HS-27A (cell line): ENCODE measurements at regions not wholly inside any gene's neighbourhood (a gene's known extent, or its start where the extent isn't known, plus 50 kb on each side); places are given as distances from the start of the nearest gene placed in this dataset.
"Not testable (repeated sequence)": the region's sequence is repeated elsewhere in the genome, so short reads cannot be mapped to it uniquely, and the experiment has no call there.

Experiments used
- DNase-seq: peaks from one replicate; pipeline ENCODE4 v3.0.0-alpha.2; 2012; ENCODE audit warnings: low read depth, missing footprints

DNA sequence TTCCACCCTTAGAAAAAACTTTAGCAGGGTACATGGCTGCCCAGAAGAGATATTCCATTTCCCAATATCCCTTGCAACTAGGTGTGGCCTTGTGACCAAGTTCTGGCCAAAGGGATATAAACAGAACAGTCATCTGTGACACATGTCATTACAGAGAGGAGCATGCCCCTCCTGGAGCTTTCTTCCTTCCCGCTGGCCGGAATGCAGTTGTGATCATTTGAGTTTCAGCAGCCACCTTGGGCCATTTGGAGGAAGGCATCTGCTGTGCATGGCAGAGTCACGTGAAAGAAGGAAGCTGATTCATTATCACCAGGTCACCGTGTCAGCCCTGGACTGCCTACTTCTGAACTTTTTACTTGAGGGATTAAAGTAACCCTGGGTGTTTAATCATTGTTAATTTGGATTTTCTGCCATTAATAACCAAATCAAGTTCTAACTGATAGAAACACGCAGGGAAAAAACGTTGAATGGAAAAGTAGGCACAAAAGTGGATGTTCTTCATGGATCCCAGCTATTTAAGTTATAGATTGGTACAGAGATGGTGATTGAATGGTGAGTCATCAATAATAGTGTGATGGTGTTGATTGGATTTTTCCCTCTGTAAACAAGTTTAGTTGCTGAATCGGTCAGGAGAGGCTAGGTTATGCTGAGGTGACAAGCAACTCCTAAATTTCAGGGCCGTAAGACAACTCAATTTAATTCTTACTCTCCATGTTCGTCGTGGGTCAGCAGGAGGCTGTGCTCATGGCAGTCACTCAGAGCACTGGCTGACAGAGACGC is 80.7 kb upstream of the CCDC167 start:
- DNase-seq: no peak

- DNase-seq: no peak
Measured at GRCh38 chr6:37579444-37580067, 79.9 kb upstream of the CCDC167 start.

- DNase-seq: no peak
Measured at GRCh38 chr6:37578104-37578503, 78.4 kb upstream of the CCDC167 start.

- DNase-seq: peak; percentile 77
Measured at GRCh38 chr6:37576336-37576737, 76.6 kb upstream of the CCDC167 start.

- DNase-seq: no peak
Measured at GRCh38 chr6:37575221-37575620, 75.5 kb upstream of the CCDC167 start.

DNA sequence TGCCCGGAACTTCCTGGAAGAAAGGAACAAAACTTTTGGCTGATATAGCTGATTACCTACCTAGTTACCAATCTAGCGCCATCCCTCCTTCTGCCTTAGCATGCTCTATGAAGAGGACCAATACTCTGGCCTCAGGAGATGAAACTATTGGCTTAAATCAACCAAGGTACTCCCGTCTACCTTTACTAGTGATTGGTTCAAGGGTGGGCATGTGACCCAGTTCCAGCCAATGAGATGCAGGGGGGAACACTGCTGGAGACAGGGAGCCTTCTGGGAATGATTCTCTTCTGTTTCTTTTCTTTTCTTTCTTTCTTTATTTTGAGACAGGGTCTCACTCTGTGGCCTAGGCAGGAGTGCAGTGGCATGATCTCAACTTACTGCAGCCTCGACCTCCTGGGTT is 72.6 kb upstream of the CCDC167 start:
- no peak for DNase-seq

DNA sequence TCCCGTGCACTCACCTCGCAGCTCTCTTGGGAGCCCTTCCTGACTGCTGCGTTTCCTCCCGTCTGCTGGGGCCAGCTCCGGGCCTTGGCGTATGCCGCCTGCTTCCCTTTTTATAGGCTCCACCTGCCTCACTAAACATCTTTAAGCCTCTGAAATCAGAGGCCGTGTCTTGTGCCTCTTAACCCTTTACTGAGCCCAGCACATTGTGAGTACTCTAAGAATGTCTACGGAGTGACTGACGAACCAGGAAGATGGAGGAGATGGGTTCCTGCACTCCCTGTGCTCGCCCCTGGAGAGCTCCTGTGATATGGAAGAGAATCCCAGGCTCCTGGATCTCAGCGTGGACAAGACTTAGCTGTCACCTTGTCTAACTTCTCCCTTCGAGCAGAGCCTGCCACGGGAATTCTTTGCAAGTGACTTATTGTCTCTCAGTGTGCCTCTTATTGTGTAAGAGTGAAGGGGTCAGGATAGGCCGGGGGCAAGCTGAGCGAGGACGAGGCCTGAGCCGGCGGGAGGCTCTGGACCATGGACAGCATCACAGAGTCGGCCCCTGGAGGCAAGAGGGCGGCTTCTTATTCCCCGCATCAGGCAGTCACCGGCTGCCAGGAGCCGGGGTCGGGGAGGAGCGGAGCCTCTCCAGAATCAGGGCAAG is 70.9 kb upstream of the CCDC167 start:
- DNase-seq: no peak

DNA sequence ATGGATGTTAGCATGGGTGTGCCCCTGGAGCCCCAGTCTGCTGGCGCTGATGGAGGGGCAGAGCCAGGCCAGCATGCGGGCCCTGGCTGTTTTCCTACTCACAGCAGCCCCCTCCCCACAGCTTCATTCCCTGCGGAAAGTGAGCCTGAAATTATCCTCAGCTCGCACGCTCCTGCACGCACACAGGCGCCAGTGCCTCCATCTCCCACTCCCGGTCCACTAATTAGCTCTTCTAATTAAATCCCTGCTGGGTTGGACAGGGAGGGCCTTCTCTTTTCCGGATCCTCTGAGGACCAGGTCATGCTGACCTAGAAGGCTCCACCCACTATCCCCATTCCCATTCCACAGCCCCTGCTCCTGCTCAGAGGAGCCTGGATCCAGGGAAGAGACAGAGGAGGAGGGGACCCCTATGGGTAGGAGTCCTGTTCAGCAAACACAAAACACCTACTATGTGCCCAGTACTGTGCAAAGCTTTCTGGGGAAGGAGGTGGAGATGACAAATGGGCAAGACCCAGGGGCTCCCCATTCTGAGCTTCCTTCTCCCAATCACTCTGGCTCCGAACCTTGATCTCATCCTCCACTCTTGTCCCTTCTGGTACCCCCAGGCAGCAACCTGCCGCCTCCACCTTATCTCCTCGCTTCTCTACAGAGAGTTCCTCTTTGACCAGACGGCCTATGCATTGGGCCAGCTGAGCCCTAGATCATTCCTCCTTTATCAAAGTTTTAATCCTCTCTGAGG is 70.2 kb upstream of the CCDC167 start:
- DNase-seq: no peak

DNA sequence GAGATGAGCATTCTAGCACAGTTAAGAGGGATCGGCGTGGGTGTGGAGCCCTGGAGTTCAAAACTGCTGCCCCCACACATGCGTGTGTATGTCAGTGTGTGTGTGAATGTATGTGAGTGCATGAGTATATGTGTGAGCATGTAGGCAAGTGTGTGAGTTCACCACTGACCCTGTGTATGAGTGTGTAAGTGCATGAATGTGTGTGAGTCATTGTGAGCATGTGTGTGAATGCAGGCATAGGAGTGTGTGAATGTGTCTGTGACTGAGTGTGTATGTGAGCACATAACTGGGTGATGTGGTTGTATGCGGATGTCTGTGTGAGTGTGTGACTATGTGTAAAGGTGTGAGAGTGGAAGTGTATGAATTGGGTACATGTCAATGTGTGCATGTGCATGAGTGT is 69.6 kb upstream of the CCDC167 start:
- no peak for DNase-seq

DNA sequence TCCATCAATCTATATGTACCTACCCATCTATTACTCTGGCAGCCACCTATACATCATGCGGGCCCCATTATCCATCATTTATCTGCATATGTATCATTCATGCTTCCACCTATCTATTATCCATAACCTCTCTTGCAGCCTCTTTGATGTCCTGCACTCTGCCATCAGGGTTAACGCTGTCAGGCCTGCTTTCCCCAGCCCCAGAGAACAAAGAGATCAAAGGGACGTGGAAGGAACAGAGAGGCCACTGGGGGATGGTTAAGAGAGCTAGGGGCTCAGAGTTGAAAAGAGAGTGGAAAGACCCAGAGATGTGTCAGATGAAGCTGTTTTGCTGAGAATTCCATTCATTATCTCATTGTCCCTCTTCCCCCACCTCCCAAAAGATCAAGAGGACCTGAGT is 67.3 kb upstream of the CCDC167 start:
- no peak for DNase-seq

DNA sequence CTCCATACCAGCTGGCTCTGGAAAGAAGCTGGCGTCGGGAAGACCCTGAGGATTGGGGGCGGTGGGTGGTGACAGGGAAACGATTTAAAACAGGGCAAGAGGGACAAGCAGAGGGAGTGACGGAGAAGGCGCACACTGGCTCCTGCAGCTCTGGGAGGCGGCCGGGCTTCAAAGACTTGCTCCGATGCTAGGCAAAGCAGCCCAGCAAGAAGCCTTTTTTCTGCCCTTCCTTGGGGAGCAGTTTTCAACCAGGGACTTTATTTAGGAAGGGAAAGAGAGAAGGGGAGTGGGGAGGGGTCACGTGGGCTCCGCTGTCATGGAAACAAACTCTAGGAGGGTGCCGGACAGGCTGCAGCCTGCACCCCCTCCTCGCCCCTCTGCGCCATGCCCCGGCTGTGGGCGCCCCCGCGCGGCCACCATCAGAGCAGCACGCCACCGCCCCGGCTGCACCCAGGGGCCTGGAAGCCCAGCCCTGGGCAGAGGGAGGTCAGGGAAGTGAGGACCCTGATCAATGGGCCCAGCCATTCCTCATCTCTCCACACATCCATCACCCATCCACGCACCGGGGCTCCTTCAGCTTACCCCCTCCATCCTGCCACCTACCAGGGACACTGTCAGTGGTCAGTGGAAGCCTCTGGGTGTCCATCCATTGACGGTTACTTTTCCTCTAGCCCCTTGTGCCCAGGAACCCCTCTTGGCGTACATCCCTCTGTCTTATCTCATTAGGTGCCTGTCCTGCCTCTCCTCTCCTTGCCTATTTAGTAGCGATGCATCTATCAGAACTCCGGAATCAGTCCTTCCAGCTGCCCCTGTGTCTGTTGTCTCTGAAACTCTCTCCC is 66.6 kb upstream of the CCDC167 start:
- DNase-seq: no peak

DNA sequence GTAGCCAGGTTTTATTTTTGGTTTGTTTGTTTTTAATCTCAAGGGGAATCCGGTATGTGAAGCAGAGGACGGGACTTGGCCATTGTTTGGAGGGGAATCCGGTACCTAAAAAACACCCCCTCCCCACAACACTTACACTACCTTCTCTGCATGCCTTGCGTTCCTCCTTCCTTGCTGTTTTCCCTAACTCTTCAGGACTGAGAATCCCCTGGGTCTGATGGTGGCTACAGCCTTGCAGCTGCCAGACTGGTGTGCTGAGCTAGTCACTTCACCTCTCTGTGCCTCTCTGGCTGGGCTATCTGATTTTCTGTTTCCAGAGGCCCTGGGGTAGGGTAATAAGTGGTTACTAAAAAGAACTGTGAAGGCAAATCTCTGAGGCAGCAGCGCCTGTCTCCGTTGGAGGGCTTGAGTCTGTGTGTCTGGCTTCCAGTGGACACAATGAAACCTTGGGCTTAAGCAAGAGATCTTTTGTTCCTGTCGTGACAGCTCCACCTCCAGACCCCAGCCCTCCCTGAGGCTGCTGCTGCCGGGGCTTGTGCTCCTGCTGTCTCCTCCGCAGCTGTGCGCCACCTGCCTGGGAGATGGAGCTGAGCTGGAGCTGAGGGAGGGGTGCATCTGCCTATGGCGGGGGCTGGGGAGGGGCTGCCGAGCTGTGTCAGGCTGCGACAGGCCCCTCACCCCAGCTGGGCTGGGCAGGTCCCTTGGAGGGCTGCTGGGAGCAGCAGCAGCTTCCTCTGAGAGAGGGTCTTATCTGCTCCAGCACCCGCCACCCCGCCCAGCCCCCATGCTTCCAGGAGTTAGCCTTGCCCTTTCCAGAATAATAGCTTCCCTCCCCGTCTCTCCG is 65.8 kb upstream of the CCDC167 start:
- DNase-seq: no peak

- not testable (repeated sequence) for DNase-seq
Measured at GRCh38 chr6:37562926-37563288, 63.2 kb upstream of the CCDC167 start.

GRCh38 chr6:37561361-37561760 is 61.7 kb upstream of the CCDC167 start:
- DNase-seq: no peak

DNA sequence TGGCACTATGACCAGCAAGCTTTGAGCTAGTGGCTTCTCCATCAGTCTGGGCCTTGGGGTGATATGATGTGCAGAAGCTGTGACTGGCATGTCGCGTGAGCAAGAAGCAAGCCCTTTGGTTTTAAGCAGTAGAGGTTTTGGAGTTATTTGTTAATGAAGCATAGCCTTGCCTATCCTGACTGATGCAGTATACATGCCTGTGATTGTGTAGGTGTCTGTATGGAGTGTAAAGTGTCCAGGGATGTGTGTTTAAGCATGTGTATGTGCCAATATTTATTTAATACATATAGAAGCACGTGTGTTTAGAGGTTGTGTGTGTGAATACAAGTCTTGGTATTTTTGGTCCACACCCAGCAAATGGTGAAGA is 61.0 kb upstream of the CCDC167 start:
- DNase-seq: no peak

DNA sequence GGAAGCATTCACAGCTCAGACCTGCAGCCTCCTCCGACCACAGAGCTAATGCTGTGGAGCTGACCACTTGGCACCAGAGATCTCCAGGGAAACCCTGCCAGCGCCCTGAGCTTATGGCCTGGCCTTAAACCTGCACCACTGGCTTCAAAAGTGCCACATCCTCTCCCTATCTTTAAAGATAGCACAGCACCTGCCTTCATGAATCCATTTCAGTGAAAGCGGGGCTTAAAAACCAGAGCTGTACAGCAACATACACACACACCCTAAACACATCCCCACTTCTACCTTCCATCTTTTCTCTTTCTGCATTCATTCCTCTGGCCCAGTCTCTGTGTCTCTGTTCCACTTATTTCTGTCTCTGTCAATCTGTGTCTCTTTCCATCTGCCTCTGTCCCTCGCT is 59.8 kb upstream of the CCDC167 start:
- DNase-seq: no peak

DNA sequence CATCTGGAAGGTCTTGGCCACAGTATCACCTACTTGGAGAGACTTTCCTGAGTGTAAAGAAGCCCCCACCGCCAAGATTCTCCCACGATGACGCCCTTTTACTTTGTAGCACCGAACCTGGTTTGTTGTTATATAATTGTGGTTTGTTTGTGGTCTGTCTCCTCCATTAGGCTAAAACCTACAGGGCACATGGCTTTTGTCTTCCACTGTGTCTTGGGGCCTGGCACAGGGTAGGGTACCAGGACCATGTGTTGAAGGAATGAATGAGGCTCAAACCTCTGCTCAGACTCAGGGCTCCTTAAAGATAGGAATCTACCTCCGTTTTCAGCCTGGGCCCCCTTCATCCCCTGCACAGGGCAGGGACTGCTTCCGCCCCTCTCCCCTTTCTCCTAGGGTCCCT is 59.4 kb upstream of the CCDC167 start:
- no peak for DNase-seq

DNA sequence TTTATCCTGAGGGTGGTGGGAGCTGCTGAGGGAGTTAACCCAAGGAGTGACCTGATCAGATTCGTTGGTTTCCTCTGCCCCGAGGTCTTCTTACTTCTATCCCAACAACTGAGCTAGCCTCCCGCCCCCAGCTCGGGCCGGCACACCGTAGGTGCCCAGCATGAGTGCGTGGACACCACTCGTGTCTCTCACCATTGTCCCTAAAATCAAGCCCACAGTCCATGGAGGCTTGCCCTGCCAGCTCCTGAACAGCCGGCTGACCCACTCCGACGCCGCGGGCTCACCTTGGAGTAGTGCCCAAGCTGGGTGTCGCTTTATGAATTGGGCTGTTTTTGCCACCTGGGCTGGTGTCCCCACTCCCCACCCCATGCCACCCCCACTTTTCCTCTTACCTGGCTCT is 59.0 kb upstream of the CCDC167 start:
- DNase-seq: no peak

- no peak for DNase-seq
Measured at GRCh38 chr6:37558168-37558567, 58.5 kb upstream of the CCDC167 start.

GRCh38 chr6:37557645-37558114 is 58.0 kb upstream of the CCDC167 start:
- DNase-seq: no peak
